Testis (tissue), 2 donors: ENCODE measurements at regions not wholly inside any gene's neighbourhood (a gene's known extent, or its start where the extent isn't known, plus 50 kb on each side); places are given as distances from the start of the nearest gene placed in this dataset.

ENCODE experiments used
- DNase-seq: peaks from one replicate; pipeline ENCODE4 v3.0.0-alpha.2; 2019
- H3K27ac ChIP-seq, 2 donors: fragments of 200-600 bp; sonication (generic); one replicate each; pipeline ENCODE4 v1.5.1; 2019
- H3K27me3 ChIP-seq: fragments of 200-600 bp; sonication (generic); one replicate; pipeline ENCODE4 v1.5.1; 2019
- H3K36me3 ChIP-seq: fragments of 200-600 bp; sonication (generic); one replicate; pipeline ENCODE4 v1.5.1; 2017; ENCODE audit warnings: low read depth; ENCODE audit errors: missing control alignments
- H3K4me1 ChIP-seq: fragments of 200-600 bp; sonication (generic); one replicate; pipeline ENCODE4 v1.5.1; 2019
- H3K4me3 ChIP-seq, 2 donors: fragments of 200-600 bp; sonication (generic); one replicate each; pipeline ENCODE4 v1.5.1; 2017 to 2019
- H3K9me3 ChIP-seq: fragments of 200-600 bp; sonication (generic); one replicate; pipeline ENCODE4 v1.5.1; 2017
- POLR2A ChIP-seq: fragments of 450-650 bp; IDR thresholded peaks from one replicate; pipeline ENCODE4 v1.6.1; 2017; ENCODE audit warnings: antibody characterized with exemption, mild to moderate bottlenecking, moderate library complexity
- WGBS, 2 donors: methylation state at CpG; one replicate each; pipeline ENCODE4 v1.1.5; 2018; 5-methylcytosine and 5-hydroxymethylcytosine counted together
- intact Hi-C: fragments of 100-400 bp; cut with DNase I; formaldehyde crosslinking; loops from one replicate; pipeline ENCODE4 v1.15.1; 2023; ENCODE audit warnings: low total_unique reads
- TF ChIP-seq, protein P1 (sequence below), 3 experiments: fragments of 450-650 bp in 2 of 3; fragments of 200-600 bp in 1 of 3; sonication (generic) in 1 of 3; IDR thresholded peaks; one replicate each; pipeline ENCODE4 v1.5.1; 2016 to 2019; ENCODE audit warnings: antibody characterized with exemption in 3 of 3, mild to moderate bottlenecking in 2 of 3, moderate library complexity in 1 of 3

DNA sequence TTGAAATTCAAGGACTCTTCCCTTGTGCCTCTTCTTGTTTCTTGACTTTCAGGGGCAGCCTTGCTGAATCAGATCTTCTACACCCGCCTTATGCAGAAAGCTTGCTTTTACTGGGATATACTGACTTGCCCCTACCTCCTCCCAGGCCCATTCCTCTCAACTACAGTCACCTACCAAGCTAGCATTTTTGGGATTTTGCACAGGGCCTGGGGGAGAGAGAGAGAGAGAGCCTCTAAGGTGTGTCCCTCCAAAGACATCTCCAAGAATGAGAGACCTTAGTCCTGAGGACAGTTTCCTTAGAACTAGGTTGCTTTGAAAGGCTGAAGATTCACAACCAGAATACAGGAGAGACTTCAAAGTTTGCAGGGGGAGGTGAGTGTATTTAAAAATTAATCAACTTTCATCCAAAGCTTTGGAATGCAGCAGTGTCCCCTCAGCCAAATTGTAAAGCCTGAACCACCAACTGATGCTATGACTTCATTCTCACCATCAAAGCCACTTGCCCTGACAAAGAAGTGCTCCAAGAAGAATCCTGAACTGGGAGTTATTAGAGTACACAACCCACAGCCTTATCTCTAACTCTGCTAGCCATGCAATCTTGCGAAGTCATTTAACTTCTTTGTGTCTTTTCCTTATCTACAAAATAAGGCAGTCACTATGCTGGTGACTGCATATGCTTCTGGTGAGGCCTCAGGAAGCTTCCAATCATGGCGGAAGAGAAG lies 96.1 kb upstream of the EGLN3 start:
- Histone ChIP-seq H3K9me3 (no peaks in the 10 kb centered on the region), H3K4me3 (no peak overlapping the region), H3K27ac (no peak overlapping the region), H3K27me3 (no peaks in the 10 kb centered on the region), H3K36me3 (no peaks in the 10 kb centered on the region), H3K4me1 (no peaks in the 10 kb centered on the region)
- no peak for TF ChIP-seq POLR2A
- TF ChIP-seq, protein P1, sequence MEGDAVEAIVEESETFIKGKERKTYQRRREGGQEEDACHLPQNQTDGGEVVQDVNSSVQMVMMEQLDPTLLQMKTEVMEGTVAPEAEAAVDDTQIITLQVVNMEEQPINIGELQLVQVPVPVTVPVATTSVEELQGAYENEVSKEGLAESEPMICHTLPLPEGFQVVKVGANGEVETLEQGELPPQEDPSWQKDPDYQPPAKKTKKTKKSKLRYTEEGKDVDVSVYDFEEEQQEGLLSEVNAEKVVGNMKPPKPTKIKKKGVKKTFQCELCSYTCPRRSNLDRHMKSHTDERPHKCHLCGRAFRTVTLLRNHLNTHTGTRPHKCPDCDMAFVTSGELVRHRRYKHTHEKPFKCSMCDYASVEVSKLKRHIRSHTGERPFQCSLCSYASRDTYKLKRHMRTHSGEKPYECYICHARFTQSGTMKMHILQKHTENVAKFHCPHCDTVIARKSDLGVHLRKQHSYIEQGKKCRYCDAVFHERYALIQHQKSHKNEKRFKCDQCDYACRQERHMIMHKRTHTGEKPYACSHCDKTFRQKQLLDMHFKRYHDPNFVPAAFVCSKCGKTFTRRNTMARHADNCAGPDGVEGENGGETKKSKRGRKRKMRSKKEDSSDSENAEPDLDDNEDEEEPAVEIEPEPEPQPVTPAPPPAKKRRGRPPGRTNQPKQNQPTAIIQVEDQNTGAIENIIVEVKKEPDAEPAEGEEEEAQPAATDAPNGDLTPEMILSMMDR (IDR thresholded peaks at IDR 0.05), result no peak
- no peak for DNase-seq
- intact Hi-C loops, result no loop called here
- WGBS, 2 donors, result 85 to 95% methylated on average over 3 of the region's 3 CpGs

DNA sequence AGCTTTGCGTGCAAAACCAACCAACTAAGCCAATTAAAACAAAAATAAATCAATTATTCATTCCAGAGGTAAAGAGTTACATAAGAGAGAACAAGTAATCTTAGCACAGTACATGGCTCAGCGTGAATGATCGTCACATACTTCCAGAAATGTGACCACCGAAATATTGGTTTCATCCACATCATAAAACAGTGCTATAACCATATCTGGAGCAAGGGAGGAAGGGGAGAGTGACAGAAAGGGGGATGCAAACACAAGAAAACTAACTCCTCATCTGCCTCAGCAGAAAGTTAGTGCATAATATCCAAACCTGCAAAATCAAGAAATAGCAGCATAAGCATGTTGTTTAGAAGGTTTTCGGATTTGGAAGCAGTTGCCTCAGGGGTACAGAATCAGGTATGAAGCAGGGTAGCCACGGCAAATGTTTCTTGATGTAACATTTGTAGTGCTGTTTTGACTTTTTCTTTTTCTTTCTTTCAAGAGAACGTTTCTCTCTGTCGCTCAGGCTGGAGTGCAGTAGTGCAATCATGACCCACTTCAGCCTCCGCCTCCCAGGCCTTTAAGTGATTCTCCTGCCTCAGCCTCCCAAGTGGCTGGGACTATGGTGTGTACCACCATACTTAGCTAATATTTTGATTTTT lies 93.9 kb upstream of the EGLN3 start:
- Histone ChIP-seq H3K27me3 (no peaks in the 10 kb centered on the region), H3K27ac (no peak overlapping the region), H3K4me1 (no peaks in the 10 kb centered on the region), H3K4me3 (no peak overlapping the region), H3K9me3 (no peaks in the 10 kb centered on the region), H3K36me3 (no peaks in the 10 kb centered on the region)
- intact Hi-C loops, result no loop called here
- DNase-seq, result no peak
- TF ChIP-seq, protein P1 (IDR thresholded peaks at IDR 0.05), result no peak
- TF ChIP-seq POLR2A, result no peak
- 91% methylated on average over 9 of the region's 9 CpGs for WGBS, 2 donors

DNA sequence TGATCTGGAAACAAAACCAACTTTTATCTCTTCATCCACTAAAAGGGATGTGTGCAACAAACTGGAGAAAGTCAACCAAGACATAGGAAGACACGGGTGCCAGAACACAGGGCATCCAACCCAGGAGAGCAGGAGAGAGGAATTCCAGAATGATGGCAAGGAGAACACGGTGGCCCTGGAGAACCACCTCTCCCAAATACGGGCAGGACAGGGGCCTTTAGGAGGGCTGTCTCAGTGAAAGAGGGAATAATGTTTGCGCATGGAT lies 93.4 kb upstream of the EGLN3 start:
- H3K9me3 ChIP-seq, result no peaks in the 10 kb centered on the region
- DNase-seq, result no peak
- no peak overlapping the region for H3K4me3 ChIP-seq
- 90 to 93% methylated on average over 4 of the region's 4 CpGs for WGBS, 2 donors
- H3K4me1 ChIP-seq, result no peaks in the 10 kb centered on the region
- H3K27me3 ChIP-seq, result no peaks in the 10 kb centered on the region
- TF ChIP-seq, protein P1 (IDR thresholded peaks at IDR 0.05), result no peak
- no peak for TF ChIP-seq POLR2A
- no peaks in the 10 kb centered on the region for H3K36me3 ChIP-seq
- intact Hi-C loops, result no loop called here
- no peak overlapping the region for H3K27ac ChIP-seq

DNA sequence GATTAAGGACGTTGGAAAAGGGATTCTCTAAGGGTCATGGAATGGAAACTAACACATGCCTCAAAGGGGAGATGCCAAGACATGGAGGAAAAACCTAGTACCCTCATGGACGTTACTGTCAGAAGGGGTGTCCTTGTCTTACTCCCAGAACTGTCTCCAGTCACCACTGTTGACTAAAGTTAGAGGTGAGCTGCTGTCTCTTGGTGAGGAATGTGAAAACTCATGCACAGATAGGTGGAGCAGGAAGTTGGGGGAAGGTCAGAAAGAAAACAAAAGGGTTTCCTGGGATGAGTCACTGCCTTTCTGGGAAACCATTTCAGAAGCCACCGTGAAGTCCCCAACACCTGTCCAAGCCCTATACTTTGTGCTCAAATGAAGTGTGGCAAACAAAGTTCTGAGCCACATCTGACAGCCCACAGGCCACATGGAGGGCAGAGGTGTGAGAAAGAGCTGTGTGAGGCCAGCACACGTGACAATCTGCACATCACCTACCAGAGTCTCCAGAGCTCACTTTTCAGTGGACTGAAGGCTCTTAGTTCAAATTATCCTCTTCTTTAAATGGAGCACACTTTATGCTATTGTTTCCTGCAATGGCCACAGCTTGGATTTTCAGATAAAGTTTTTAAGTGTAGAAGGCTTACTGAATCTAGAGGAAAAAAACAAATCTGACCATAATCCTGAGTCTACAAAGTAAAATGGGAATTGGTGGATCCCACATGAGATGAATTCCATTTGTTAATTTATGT lies 92.9 kb upstream of the EGLN3 start:
- no peak for TF ChIP-seq POLR2A
- Histone ChIP-seq H3K27me3 (no peaks in the 10 kb centered on the region), H3K4me1 (no peaks in the 10 kb centered on the region), H3K9me3 (no peaks in the 10 kb centered on the region), H3K36me3 (no peaks in the 10 kb centered on the region), H3K27ac (no peak overlapping the region), H3K4me3 (no peak overlapping the region)
- DNase-seq, result no peak
- intact Hi-C loops, result no loop called here
- WGBS, 2 donors, result 65 to 73% methylated on average over 4 of the region's 4 CpGs

DNA sequence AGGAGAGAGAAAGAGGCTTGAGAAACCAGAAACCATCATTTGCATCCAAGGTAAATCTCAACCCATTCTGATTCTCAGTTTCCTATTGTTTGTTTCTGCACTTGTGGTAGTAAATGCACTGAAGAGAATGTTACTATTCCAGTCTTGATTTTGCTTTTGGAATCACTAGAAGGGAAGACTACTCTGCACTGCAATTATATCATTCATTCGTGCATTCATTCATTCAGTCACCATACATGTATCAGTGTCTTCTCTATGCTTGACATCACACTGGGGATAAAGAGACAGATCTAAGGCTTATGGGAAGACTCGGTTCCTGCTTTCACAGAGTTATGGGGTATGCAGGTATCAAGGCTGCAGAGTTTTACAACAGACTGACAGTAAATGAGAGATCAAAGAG lies 90.3 kb upstream of the EGLN3 start:
- no peaks in the 10 kb centered on the region for H3K27me3 ChIP-seq
- TF ChIP-seq POLR2A, result no peak
- TF ChIP-seq, protein P1 (IDR thresholded peaks at IDR 0.05), result no peak
- 89 to 92% methylated on average over 2 of the region's 2 CpGs for WGBS, 2 donors

More for the DNA sequence above, 90.3 kb upstream of the EGLN3 start:
- H3K9me3 ChIP-seq, result no peaks in the 10 kb centered on the region
- intact Hi-C loops, result no loop called here
- DNase-seq, result no peak
- H3K36me3 ChIP-seq, result no peaks in the 10 kb centered on the region
- no peak overlapping the region for H3K27ac ChIP-seq
- no peak overlapping the region for H3K4me3 ChIP-seq
- no peaks in the 10 kb centered on the region for H3K4me1 ChIP-seq
